AML-193 (cell line): ENCODE measurements at regions not wholly inside any gene's neighbourhood (a gene's known extent, or its start where the extent isn't known, plus 50 kb on each side); places are given as distances from the start of the nearest gene placed in this dataset.

ENCODE experiments used
- DNase-seq, 2 experiments: peaks; one replicate each; lab custom pipeline; 2025; lab: John Stamatoyannopoulos, UW

DNA sequence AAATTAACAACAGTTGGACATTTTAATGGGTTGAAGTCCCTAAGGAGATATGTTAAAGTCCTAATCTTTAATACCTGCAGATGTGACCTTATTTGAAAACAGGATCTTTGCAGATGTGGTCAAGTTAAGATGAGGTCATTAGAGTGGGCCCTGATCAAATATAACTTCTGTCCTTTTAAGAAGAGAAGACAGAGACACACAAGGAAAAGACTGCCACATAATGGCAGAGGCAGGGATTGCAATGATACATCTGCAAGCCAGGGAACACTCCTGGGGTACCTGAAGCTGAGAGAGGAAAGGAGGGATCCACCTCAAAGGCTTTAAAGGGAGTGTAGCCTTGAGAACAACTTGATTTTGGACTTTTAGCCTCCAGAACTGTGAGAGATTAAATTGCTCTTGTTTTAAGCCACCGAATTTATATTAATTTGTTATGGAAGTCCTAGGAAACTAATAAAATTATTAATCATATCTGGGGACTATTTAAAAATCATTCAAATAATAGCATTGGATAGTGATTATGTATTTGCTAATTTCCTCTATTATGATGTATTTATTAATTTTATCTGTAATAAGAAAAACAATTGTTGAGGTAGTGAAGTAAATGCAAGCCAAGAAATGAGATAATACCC, 700.0 kb upstream of the PCDH15 start:
- DNase-seq, result peak; percentile 14 to 31

DNA sequence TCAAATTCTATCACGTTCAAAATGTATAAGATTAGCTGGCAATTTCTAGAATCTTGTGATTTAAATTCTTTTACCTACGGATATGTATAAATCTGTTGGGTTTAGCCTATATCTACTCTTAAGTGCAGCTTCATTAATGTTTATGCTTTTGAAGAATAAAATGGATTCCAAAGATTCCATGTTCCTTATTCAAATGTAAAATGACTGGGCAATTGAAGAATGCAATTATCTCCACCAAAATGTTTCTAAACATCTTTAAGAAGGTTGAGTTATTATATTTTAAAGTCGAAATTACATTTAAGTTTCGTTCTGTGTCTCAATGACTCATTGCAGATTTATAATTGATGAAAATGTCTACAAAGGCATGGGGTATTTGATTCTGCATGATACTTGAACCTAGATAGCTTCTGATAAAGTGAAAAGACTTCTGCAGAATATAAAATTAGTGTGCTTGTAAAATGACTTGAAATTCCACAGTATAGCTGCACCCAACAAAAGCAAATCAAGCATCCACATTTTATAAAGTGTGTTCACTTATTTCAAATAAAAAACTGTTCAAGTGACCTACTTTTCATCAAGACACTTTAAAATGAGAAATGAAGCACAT, 697.0 kb upstream of the PCDH15 start:
- no peak for DNase-seq

DNA sequence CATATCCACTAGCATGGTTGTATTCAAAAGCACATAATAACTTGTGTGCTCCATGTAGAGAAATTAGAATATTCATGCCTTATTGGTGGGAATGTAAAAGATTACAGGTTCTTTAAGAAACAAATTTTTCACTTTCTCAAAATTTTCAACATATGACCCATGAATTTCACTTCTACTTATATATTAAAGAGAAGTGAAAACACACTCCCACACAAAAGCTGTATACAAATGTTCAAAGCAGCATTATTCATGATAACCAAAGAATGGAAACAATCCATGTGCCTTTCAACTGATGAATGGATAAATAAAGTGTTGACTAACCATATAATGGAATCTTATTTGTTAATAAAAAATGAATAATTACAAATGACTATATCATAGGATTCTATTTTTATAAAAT, 694.5 kb upstream of the PCDH15 start:
- no peak for DNase-seq

- no peak for DNase-seq
Measured at GRCh38 chr10:55491712-55492111, 690.7 kb upstream of the PCDH15 start.

GRCh38 chr10:55485827-55486226, 684.8 kb upstream of the PCDH15 start:
- no peak for DNase-seq

GRCh38 chr10:55476129-55476528, 675.1 kb upstream of the PCDH15 start:
- DNase-seq, result no peak

GRCh38 chr10:55474258-55474657, 673.2 kb upstream of the PCDH15 start:
- DNase-seq, result no peak

DNA sequence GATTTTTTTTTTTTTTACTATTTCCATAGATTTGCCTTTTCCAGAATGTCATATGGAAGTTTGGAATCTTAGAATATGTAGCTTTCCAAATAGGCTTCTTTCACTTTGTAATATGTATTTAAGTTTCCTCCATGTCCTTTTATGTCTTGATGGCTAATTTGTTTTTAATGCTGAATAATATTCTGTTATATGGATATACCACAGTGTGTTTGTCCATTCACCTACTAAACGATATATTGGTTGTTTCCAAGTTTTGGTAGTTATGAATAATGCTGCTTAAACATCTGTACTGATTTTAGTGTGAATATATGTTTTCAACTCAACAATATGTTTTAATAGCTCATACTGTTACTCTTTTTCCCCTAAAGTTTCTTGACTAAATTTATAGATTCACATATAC, 669.8 kb upstream of the PCDH15 start:
- DNase-seq, result no peak

GRCh38 chr10:55466806-55467504, 665.9 kb upstream of the PCDH15 start:
- no peak for DNase-seq

GRCh38 chr10:55464083-55464482, 663.1 kb upstream of the PCDH15 start:
- no peak for DNase-seq

DNA sequence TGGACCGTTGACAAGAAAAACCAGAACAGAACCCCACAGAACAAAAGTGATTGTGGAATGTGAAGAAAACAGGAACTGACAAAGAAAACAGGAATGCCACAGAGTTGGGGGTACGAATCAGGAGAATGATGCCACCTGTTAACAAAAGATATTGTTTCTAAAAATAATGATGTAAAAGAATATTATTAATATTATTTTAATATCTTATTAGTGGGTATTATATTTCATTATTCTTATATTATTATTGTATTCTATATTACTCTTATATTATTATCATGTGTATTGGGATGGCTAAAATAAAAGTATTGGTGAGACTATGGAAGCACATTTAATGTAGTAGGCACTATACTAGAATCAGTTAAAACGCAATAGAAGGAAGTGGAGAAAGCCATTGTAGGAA, 659.0 kb upstream of the PCDH15 start:
- no peak for DNase-seq

DNA sequence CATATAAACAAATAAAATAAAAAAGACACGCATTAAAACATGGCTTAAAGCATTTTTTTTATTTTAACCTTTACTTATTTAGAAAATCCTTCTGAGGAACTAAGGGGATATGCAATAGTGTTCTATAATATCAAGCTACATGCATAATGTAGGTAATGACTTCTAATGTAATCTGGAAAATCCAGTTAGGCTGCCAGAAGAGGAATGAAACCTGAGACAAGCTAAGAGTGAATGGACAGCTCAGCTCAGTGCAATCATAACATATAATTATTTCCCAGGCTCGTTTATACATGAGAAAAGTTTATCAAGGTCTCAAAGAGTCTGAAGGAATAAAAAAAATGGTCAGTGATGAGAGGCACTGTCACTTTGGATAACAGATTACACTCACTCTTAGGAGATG, 649.0 kb upstream of the PCDH15 start:
- DNase-seq, result no peak

DNA sequence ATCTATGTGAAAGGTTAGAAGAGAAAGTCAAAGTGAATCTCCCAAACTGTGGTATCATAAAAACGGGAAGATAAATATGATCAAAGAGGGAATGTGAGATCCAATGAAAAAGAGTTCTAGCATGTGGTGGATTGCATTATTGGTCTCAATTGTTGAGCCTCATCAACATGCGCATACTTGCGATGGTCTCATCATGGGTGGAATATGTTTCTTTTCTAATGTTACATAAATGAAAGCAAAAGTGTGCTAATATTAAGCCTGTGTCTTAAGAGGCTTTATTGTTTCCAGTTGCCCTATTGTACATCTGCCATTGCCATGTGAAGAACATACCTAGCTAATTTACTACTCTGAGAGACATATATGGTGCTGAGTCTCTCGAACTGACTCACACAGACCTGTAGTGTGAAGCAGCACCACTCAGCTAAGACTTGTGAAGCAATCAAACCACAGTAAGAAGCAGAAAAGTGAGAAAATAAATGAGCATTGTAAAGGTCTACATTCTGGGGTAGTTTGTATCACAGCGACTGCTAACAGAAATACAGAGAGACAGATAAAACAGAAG, 645.5 kb upstream of the PCDH15 start:
- DNase-seq, result no peak

GRCh38 chr10:55441777-55442176, 640.7 kb upstream of the PCDH15 start:
- no peak for DNase-seq

- no peak for DNase-seq
Measured at GRCh38 chr10:55426138-55426537, 625.1 kb upstream of the PCDH15 start.

- no peak for DNase-seq
Measured at GRCh38 chr10:55410415-55410885, 609.4 kb upstream of the PCDH15 start.

DNA sequence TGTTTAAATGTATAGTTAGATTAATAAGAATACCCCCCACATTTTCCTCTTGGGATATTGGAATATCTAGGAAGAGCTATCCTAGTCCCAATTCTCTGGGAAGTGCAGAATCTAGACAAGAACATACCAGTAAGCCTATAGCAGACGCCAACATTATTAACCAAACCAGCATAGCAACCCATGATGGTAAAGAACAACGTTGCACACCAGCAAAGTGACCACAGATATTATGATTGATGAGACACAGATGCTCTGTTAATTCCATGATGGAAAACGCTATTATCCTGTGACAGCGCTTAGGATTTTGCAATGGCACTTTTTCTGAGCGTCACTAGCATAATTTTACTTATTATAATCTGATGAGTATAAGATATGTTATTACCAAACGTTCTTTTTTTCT, 603.1 kb upstream of the PCDH15 start:
- DNase-seq, result no peak

DNA sequence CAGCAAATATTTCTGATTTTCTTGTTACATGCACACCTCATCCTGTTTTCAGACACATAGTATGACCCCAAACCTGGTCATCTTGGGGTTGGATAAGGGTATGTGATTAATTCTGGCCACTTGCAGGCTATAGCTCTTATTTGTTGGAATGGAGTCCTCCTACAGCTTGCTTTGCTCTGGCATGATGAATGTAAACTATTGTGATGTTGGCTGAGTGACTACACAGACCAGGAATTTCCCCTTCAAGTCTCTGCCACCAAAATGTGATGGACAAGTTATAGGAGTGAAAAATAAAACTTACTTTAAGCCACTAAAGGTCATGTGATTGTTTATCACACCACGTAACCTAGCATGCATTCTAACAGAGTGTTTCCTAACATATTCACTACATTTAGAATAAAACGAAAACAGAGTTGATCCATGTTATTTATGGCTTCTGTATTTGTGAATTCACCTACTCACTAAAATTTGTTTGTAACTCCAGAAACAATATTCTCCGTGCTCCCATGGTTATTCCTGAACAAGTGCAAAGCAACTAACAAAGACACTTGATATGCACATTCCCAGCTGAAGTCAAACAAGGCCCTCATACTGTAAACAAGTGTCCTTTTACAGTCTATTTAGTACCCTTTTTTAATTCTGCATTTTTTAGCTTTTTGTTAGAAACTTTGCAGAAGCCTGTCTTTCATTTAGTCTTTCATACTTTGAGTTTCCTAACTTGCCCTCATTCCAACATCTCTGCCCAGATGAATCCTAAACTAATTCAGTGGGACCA, 599.2 kb upstream of the PCDH15 start:
- no peak for DNase-seq

DNA sequence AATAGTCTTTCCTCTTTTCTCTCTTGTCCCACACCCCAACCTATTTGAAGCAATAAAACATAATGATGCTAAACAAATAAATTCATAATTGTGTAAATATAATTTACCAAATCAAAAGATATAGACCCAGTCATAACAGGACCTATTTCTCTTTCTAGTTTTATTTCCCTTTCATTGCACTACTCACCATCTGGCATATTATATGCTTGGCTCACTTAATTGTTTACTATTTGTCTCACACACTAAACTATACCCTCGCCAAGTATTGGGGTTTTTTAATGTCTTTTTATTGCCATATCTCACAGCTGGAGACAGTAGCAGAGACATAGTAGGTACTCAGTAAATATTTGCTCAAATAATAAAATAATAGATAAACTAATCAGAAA, 597.5 kb upstream of the PCDH15 start:
- DNase-seq, result no peak

DNA sequence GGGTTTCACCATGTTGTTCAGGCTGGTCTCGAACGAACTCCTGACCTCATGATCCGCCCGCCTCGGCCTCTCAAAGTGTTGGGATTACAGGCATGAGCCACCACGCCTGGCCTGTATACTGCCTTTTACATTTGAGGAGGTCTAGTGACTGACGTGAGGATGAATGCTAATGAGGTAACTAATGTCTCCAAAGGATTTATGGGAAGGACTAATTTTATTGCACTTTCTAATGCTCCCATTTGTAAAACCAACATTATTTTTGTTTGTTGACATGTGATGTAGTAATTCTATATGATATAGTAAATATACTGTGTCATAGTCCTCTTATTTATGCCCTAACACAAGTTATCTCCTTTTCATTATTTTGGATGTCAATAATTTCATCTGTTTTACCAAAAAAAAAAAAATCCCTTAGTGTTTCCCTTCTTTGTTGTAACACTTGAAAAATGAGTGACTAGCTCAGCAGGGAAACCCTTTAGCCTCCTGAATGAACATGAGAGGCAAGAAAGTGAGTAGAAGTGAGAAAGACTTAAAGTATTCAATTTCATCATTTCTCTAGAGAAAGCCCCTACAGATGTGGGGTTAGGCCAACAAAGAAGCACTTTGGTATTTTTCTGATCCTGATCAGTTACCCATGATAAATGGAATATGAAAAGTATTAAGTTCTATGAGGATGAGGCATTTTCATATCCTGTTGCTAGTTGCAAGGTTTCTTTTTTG, 596.9 kb upstream of the PCDH15 start:
- no peak for DNase-seq

DNA sequence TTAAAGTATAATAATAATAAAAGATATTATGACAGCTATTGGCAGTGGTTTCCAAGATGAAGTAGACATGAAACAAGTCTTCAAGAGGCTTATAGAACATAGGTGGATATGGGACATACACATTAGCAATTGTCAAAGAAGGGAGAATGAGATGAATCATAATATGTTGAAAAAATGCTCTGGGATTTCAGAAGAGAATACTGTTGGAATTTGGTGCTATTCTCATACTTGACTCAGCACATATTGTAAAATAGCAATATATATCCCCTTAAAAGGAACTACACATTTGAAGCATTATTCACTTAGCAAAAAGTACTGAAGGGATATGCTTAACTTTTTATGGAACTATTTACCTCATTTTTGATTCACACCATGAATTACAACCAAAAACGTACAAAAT, 577.2 kb upstream of the PCDH15 start:
- no peak for DNase-seq

DNA sequence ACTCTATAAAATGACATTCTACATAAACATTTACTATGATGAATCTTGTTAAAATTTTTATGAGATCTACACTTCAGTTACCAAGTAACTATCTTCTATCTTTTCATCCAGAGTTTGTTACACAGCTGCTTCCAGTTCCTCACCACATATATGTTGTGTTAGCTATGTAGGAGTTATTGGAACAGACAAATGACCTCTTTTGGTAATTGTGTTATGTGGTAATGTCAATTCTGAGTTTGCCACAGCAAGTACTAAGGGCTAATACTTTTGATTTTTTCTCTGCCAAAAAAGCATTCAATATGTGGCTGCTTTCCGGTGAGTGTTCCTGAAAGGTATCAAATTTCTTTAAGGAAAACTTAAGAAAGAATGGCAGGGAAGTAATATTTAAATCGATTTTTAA, 573.9 kb upstream of the PCDH15 start:
- no peak for DNase-seq
